NB4 (cell line): ENCODE measurements at regions not wholly inside any gene's neighbourhood (a gene's known extent, or its start where the extent isn't known, plus 50 kb on each side); places are given as distances from the start of the nearest gene placed in this dataset.
"Not testable (repeated sequence)": the region's sequence is repeated elsewhere in the genome, so short reads cannot be mapped to it uniquely, and the experiment has no call there.

ENCODE experiments used
- MYC ChIP-seq: IDR thresholded peaks from 2 replicates; pipeline ENCODE4 v1.6.1; 2011; ENCODE audit warnings: low read depth, low read length
- POLR2A ChIP-seq: IDR thresholded peaks from 2 replicates; pipeline ENCODE4 v1.6.1; 2011; ENCODE audit warnings: mild to moderate bottlenecking; ENCODE audit not compliant: insufficient read length; ENCODE audit errors: extremely low read depth
- TF ChIP-seq, protein P1 (sequence below): IDR thresholded peaks from one replicate; pipeline ENCODE4 v1.5.1; 2012; ENCODE audit warnings: low read depth, low read length
- TF ChIP-seq, protein P2 (sequence below): IDR thresholded peaks from 2 replicates; pipeline ENCODE4 v1.6.1; 2011; ENCODE audit warnings: low read depth, low read length

DNA sequence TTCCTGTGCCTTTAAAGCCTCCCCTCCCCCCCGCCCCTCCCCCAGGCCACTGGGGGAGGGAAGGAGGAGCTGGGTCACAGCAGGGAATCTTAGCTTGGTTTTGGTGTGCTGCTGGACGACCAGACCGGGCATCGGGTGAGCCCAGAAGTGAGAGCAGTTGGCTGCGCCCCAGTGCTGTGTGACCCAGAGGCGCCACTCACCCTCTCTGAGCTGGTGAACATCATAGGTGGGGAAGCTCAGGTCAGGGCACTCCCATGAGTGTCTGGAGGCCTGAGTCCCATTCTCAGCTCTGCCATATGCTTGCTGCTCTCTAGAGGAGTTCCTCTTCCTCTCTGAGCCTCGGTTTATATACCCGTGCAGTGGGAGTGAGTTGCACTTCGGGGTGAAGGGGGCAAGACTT lies 3077.5 kb downstream of the RPIA start:
- TF ChIP-seq, protein P1, sequence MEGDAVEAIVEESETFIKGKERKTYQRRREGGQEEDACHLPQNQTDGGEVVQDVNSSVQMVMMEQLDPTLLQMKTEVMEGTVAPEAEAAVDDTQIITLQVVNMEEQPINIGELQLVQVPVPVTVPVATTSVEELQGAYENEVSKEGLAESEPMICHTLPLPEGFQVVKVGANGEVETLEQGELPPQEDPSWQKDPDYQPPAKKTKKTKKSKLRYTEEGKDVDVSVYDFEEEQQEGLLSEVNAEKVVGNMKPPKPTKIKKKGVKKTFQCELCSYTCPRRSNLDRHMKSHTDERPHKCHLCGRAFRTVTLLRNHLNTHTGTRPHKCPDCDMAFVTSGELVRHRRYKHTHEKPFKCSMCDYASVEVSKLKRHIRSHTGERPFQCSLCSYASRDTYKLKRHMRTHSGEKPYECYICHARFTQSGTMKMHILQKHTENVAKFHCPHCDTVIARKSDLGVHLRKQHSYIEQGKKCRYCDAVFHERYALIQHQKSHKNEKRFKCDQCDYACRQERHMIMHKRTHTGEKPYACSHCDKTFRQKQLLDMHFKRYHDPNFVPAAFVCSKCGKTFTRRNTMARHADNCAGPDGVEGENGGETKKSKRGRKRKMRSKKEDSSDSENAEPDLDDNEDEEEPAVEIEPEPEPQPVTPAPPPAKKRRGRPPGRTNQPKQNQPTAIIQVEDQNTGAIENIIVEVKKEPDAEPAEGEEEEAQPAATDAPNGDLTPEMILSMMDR: not testable (repeated sequence)
- not testable (repeated sequence) for TF ChIP-seq POLR2A, MYC
- TF ChIP-seq, protein P2, sequence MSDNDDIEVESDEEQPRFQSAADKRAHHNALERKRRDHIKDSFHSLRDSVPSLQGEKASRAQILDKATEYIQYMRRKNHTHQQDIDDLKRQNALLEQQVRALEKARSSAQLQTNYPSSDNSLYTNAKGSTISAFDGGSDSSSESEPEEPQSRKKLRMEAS: not testable (repeated sequence)
